ENCODE measurements at regions not wholly inside any gene's neighbourhood (a gene's known extent, or its start where the extent isn't known, plus 50 kb on each side); places are given as distances from the start of the nearest gene placed in this dataset.
"Not testable (repeated sequence)": the region's sequence is repeated elsewhere in the genome, so short reads cannot be mapped to it uniquely, and the experiment has no call there.

DNA sequence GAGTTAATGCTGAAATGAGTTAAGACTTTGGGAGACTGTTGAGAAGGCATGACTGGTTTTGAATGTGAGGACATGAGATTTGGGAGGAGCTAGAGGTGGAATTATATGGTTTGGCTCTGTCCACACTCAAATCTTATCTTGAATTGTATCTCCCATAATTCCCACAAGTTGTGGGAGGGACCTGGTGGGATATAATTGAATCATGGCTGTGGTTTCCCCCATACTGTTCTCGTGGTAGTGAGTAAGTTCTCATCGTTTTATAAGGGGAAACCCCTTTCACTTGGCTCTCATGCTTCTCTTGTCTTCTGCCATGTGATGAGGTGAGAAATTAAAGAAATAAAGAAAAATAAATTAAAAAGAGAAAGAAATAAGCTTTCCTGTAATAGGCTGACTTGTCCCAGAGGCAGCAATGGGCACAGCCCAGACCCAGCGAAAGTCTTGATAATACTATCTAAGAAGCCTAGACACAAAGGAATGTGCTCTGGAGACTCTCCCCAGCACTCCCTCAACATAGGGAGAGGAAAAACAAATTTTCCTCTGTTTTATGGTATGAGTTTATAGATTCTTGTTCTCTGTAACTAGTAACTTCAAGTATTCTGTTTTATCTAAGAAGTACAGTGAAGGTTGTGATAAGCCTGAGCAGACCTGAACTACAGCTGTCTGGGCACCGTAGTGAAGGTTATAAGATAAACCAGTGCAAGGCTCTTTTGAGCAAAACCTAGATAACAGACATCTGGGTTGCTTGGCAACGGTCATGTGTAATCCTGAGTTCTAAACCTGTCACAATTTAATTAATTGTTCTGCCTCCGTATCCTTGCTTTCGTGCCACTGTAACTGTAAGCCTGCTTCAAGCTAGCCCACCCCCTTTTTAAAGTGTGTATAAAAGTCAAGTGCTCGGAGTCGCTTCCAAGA, 88.9 kb upstream of the ECI2 start:
- DNase-seq, result no peak

DNA sequence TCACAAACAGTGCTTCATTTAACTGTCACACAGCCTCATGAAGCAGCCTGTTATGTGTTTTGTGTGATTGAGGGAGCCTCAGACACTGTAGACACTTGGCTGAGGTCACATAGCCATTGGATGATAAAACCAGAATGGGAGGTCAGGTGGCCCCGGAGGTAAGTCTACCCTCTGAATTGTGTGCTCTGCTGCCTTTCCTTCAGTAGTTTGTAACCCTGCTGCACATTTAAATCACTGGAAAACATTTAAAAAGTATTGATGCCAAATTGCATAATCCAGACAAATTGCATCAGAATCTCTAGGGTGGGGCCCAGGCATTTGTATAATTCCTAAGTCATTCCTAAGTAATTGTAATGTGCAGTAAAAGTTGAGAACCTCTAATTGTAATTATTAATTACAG, 85.2 kb upstream of the ECI2 start:
- DNase-seq, result no peak

DNA sequence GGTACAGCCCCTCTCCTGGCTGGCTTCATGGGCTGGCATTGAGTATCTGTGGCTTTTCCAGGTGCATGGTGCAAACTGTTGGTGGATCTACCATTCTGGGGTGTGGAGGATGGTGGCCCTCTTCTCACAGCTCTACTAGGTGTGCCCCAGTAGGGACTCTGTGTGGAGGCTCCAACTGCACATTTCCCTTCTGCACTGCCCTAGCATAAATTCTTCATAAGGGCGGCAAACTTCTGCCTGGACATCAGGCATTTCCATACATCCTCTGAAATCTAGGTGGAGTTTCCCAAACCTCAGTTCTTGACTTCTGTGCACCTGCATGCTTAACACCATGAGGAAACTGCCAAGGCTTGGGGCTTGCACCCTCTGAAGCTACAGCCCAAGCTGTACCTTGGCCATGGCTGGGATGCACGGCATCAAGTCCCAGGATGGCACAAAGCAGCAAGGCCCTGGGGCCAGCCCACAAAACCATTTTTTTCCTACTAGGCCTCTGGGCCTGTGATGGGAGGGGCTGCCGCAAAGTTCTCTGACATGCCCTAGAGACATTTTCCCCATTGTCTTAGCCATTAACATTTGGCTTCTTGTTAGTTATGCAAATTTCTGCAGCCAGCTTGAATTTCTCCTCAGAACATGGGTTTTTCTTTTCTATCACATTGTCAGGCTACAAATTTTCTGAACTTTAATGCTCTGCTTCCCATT, 83.4 kb upstream of the ECI2 start:
- not testable (repeated sequence) for DNase-seq

DNA sequence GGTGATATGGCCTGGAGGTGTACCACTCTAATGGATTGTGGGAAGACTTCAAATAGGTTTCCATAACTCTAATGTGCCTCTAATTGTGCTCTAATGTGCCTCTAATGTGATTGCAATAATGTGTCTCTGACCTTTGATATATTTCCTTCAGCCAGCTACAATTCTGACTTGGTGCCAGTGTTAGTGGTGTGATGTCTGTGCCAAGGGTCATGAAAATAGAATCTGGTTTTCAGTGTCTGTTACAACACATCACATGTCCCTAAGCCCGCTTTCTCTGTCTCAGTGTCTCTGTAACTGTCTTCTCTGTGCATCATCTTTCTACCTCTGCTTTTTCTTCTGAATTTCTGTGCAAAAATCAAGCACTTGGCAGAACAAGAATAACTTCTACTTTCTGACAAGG, 77.2 kb upstream of the ECI2 start:
- DNase-seq, result no peak

DNA sequence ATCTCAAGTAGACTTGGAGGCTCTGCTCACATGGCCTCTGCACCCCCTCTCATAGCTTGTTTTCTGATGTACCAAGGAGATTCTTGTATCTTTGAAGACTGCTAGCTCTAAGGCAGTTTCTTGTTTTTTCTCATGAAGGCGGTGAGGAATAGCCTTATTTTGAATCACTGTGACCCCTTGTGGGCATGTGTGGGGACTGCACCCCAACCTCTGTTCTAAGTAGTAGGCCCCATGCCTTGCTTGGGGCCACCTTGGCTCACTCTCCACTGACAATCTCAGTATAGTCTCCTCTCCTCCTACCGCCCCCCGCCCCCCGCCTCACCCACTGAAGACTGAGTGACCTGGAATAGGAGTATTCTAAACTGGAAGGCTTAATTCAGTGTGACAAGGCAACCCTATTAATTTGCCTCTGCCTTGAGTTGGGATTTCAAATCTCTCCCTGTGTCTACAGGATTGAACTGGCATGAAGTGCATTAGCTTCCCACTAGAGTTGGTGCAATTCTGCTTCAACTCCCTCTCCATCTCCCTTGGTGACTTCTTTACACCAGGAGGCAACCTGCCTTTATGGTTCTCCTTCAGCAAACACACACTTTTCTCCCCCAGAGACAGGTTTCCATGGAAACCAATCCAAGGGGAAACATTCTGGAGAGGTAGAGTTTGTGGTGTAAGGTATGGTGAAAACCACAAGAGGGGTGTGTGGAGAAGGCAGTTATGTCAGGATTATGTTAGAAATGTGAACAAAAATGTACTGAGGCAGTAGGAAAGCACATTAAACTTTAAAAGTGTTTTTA, 75.4 kb upstream of the ECI2 start:
- DNase-seq, result peak; percentile 23

DNA sequence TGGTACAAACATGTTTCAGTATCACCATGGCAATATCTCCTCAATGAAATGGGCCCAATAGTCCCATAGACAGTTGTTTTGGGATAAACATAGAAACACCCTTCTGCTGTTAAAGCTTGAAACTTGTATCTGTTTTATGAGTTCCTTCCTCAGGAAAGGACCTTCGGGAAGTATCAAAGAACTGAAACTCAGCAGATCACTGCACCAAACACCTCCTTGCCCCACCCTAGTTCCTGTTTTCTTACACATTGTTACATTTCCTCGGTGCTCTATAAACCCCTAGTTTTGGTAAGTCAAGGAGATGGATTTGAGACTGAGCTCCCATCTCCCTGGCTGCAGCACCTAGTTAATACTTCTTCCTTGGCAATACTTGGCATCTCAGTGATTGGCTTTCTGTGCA, 73.8 kb upstream of the ECI2 start:
- DNase-seq, result no peak

DNA sequence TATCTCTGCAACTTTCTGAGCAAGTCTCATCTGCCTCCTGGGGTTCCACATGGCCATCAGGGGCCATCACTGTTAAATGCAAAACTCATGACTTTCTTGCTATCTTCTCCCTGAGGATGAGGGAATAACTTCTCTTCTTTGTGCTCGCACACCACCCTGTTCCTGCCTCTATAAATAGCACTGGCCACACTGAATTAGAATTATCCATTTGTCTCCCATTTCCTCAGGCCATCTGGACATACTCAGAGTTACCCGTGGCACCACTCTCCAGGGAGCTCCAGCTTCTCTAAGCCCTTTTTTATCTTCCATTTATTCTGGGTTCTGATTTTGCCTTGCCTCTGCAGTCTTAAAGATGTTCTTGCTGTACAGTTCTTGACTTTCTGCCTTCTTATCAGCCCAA, 72.8 kb upstream of the ECI2 start:
- DNase-seq, result no peak

DNA sequence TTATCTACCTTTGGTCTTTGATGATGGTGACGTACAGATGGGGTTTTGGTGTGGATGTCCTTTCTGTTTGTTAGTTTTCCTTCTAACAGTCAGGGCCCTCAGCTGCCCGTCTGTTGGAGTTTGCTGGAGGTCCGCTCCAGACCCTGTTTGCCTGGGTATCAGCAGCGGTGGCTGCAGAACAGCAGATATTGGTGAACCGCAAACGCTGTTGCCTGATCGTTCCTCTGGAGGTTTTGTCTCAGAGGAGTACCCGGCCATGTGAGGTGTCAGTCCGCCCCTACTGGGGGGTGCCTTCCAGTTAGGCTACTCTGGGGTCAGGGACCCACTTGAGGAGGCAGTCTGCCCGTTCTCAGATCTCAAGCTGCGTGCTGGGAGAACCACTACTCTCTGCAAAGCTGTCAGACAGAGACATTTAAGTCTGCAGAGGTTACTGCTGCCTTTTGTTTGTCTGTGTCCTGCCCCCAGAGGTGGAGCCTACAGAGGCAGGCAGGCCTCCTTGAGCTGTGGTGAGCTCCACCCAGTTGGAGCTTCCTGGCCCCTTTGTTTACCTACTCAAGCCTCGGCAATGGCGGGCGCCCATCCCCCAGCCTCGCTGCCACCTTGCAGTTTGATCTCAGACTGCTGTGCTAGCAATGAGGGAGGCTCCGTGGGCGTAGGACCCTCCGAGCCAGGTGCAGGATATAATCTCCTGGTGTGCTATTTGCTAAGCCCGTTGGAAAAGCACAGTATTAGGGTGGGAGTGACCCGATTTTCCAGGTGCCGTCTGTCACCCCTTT, 68.5 kb upstream of the ECI2 start:
- DNase-seq, result not testable (repeated sequence)

DNA sequence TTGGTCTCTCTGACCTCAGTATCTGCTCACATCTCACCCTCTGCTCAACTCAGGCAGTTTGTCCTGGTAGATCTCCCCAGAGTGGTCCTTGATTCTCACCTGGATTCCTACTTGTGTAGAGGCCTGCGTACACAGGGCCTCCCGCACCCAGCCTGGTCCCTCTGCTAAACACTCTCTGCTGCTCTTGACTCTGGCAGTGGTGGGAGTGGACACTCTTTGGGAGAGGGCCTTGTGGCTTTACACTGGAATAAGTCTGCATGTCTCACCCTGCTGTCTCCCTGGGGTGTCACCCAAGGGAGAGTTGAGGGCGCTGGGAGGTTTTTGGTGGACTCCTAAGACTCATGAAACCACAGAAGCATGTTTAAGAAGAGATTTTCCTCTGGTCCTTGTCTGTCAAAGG, 57.3 kb upstream of the ECI2 start:
- no peak for DNase-seq

DNA sequence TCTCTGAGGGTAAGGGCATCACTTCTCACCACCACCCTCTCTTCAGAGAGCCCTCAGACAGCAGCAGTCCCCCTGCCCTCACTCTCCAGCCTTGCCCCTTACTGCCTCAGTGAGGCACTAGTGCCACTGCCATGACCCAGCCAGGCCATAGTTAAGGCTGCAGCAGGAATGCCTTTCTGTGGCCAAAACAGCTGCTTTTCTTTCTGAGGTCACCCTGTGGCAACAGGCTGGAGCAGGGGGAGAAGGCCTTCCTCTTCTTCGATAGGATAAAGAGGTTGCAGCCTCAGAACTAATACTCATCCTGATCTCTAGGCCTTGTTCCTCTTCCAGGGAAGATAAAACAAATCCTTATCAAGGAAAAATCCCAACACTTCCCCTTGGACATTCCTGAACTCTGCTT, 56.8 kb upstream of the ECI2 start:
- DNase-seq, result no peak

DNA sequence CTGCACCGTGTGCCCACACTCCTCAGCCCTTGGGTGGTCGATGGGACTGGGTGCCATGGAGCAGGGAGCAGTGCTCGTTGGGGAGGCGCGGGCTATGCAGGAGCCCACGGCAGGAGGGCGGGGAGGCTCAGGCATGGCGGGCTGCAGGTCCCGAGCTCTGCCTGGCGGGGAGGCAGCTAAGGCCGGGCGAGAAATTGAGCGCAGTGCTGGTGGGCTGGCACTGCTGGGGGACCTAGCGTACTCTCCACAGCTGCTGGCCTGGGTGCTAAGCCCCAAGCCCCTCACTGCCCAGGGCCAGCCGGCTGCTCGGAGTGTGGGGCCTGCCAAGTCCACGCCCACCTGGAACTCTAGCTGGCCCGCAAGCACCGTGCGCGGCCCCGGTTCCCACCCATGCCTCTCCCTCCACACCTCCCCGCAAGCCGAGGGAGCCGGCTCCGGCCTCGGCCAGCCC, 55.9 kb upstream of the ECI2 start:
- no peak for DNase-seq

DNA sequence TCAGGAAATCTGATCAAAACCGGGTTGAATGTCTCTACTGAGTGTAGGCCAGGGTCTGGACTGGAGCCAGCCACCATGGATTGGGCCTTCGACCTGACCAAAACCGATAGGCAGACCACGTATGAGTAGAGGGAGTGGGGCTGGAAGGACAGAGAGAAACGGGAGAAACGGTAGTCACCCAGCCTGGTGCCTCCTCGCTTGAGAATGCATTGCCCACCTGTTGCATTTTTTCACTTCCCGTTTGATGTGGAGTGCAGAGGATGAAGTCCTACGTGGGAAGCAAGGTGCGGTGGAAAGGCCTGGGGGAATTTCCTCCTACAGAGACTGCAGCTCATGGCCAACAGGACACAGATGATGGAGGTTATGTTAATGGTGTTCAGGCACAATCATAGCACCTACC, 53.9 kb upstream of the ECI2 start:
- no peak for DNase-seq

DNA sequence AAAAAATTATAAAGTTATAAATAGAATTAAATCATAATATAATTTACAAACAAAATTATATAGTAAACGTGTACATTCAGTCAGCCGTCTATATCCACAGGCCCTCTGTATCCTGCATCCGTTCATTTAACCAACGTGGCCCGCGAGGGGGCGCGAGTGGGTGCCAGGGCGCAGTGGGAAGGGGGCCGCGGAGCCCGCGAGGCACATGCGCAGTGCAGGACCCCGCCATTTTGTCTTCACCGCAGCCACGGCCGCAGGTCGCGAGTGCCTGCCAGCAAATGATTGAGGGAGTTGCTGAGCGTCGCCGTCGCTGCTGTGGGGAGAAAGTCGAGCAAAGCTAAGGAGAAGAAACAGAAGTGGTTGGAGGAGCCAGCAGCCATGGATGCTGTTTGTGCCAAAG, 53.4 kb upstream of the ECI2 start:
- no peak for DNase-seq

DNA sequence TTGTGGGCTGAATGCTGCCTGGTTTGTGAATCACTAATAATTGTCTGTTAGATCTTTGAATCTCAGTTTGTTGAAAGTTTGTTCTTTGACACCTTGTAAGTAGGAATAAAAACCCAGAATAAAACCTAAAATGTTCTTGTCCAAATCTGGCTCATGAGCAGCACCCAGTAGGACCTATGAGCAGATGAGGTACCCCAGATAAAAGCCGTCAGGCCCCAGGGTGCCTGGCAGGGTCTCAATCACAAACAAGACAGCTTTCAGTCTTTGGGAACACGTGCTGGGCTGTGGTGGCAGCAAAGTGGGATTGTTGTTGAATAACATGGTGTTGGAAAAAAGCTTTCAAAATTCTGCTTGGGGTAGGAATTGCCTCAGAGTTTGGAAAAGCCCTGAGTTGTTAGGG, 52.1 kb upstream of the ECI2 start:
- no peak for DNase-seq

DNA sequence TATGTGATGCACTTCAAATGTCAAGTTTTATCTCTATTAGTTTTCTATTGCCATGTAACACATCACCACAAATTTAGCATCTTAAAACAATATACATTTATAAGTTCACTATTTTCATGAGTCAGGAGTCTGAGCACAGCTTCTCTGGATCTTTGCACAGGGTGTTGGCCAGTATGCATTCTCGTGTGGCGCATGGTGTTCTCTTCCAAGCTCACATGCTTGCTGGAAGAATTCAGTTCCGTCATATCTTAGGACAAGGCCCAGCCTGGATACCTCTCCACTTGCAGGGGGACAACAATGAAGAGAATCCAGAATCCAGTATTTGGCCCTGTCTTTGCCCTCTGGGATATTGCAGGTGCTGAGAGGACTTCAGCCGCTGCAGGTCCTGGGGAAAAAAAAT, 51.0 kb upstream of the ECI2 start:
- DNase-seq, result no peak

DNA sequence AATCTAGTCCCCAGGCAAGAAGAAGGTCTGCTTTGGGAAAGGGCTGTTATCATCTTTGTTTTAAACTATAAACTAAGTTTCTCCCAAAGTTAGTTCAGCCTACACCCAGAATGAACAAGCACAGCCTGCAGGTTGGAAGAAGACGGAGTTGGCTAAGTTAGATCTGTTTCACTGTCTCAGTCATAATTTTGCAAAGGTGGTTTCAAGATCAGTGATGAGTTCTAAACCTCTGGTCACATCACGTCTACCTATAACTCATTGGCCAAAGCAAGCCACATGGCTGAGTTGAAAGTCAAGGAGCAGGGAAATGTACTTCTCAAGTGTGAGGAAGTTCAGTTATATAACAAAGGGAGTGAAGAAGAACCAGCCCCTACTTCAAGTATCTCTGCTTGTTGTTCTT, 50.5 kb upstream of the ECI2 start:
- no peak for DNase-seq

DNA sequence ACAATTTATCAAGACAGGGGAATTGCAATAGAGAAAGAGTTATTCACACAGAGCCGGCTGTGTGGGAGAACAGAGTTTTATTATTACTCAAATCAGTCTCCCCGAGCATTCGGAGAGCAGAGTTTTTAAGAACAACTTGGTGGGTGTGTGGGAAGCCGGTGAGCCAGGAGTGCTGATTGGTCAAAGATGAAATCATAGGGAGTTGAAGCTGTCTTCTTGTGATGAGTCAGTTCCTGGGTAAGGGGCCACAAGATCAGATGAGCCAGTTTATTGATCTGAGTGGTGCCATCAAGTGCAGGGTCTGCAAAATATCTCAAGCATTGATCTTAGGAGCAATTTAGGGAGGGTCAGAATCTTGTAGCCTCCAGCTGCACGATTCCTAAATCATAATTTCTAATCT, 50.0 kb upstream of the ECI2 start:
- no peak for DNase-seq

Data from GDM1 (cell line).